GM12873 (cell line): ENCODE measurements at regions not wholly inside any gene's neighbourhood (a gene's known extent, or its start where the extent isn't known, plus 50 kb on each side); places are given as distances from the start of the nearest gene placed in this dataset.

Source experiments
- CTCF ChIP-seq: IDR thresholded peaks from 2 replicates; pipeline ENCODE4 v1.5.1; 2012; ENCODE audit warnings: low read depth, mild to moderate bottlenecking, moderate library complexity, low read length, control low read depth; ENCODE audit not compliant: insufficient read depth; ENCODE audit errors: missing control alignments

DNA sequence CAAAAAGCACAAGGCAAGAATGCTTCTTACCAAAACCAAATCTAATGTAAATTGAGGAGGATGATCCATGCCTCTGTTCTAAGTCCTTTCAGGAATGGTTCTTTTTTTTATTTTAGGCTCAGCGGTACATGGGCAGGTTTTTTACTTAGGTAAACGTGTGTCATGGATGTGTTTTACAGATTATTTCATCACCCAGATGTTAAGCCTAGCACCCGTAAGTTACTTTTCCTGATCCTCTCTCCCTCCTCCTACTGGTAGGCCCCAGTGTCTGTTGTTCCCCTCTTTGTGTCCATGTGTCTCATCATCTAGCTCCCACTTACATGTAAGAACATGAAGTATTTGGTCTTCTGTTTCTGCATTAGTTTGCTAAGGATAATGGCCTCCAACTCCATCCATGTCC lies 289.2 kb upstream of the THBS1 start:
- TF ChIP-seq CTCF, result no peak

- TF ChIP-seq CTCF, result no peak
Observed at GRCh38 chr15:39296955-39297354, 283.9 kb upstream of the THBS1 start.

- TF ChIP-seq CTCF, result no peak
Observed at GRCh38 chr15:39298271-39298962, 282.5 kb upstream of the THBS1 start.

DNA sequence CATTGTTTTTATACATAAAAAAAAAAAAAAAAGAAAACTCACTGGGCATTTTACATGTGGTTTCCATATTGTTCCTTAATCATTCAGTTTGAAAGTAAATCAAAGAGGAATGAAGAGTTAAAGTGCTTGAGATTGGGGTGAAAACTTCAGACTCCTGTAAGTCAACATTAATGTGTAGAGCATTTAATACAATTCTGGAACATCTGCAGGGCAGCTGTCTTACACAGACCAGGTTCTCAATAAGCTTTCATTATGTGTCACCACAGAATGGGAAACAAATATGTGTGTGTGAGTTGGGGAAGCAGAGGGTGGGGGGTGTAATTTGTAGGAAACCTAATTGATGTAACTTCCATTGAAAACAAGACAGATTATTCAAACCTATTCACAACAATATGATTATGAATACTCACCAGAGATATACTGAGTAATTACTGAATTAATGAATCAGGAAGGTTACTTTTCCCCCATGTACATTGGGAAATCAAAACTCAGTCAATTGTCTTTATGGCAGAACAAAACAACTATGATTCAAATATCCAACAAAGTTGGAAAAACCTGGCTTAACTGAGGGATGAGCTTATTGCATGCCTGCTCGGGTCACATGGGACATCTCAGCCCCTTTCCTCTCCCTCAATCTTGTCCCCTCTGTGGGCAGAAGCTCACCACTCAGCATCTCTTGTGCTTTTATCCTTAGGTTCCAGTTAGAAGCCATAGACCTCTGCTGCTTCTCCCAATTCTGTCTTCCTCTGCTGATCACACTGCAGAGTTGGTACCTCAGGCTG lies 281.2 kb upstream of the THBS1 start:
- no peak for TF ChIP-seq CTCF

DNA sequence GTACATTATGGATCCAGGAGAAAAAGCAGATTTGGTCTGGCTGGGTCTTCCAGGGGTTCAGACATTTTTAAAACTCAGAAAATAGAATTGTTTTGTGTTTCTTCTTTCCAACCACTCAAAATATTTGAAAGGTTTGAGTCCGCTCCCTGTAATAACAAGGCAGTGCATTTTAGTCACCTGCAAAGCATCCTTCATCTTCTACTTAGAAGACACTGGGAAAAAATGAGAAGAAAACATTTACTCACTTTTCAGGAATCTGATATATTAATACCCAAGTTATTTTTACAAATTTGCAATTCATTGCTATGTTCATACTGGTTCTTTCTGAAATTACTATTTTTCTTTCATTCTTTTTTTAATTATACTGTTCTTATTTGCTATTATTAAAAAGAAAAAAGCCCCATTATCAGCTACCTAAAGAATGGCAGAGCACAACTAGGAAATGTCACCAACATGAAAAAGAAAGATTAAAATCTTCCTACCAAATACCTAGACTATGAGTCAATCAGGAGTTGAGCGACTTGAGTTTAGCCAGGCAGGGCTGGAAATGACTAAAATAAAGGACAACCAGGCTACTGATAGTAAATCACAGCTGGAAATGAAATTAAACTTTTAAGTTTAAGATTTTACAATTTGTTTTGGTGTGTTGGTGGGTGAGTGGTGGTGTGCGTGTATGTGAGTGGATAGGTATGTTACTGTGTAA lies 280.3 kb upstream of the THBS1 start:
- TF ChIP-seq CTCF, result no peak

GRCh38 chr15:39301589-39301999 lies 279.3 kb upstream of the THBS1 start:
- no peak for TF ChIP-seq CTCF

DNA sequence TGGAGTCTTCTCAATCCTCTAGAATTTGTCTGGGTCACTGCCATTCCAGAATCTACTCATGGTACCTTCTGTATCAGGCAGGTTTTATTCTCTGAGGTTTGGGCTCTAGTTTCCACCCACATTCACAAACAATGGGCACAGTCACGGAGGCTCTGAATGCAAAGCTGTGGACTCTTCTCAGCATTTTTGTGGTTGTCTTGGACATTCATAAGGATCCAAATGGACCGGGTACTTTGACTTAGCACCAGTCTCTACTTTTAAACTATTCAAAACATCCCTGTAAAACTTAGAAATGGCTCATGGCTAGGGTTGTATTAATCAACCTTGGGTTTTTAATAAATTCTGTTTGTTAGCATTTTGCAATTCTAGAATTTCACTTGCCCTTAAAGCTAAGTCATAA lies 277.9 kb upstream of the THBS1 start:
- no peak for TF ChIP-seq CTCF
